HG03571 (cell line): ENCODE measurements at regions not wholly inside any gene's neighbourhood (a gene's known extent, or its start where the extent isn't known, plus 50 kb on each side); places are given as distances from the start of the nearest gene placed in this dataset.
A peak's percentile ranks its signal among the peaks of the same experiment; 100 is the strongest.

Experiments
- ATAC-seq: cut with Tn5 transposase; IDR thresholded peaks from one replicate; pipeline ENCODE4 v1.9.1; 2021; ENCODE audit not compliant: unreplicated experiment

DNA sequence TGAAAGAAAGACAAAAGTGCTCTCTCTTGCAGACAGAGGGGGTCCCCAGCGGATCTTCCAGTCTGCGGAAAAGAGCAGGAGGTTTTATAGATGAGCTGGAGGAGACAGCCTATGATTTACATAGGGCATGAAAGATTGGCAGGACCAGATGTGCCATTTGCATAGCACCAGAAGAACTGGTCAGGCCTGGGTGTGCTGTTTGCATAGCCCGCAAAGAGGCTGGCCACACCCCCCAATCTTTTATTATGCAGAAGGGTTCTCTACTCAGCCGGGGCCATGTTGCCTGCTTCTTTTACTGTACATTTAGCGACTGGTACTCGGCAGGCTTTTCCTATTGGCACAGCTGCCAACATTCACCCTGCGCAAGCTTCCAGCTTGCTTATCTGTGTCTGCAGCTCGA, 317.6 kb downstream of the GALR1 start:
- no peak for ATAC-seq

DNA sequence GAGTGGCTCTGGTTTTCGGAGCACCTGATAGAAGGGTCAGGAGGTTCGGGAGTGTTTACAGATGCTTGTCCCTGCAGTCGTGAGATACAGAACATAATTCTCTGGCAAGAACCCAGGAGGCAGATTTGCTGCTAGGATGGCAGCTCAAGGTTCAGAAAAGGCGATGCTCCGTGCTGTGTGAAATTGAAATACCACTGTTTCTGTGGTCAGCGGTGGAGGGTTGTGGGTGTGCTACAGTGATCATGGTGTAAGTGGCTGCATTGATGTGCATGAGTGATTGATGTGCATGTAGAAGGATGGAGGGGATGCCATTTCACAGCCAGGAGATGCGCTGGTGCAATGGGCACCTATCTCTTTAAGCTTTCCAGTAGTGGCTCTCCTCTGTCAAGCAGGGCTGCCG, 322.1 kb downstream of the GALR1 start:
- no peak for ATAC-seq

DNA sequence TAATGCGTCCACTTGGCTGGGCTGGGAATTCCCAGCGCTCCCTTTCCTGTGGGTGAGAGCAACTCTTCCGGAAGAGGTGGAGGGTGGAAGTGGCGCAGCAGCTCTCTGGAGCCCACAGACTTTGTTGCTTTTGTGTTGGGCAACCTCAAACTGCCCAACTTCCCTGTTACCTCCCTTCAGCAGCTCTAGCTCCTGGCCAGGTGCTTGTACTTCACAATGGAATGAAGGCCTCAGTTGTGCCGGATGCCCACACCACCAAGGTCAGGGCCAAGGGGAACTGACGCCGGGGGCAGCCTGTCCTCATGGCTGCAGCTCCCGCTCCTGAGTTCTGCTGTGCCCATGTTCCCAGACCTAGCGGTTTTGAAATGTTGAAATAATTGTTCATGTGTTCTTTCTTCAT, 322.9 kb downstream of the GALR1 start:
- no peak for ATAC-seq

DNA sequence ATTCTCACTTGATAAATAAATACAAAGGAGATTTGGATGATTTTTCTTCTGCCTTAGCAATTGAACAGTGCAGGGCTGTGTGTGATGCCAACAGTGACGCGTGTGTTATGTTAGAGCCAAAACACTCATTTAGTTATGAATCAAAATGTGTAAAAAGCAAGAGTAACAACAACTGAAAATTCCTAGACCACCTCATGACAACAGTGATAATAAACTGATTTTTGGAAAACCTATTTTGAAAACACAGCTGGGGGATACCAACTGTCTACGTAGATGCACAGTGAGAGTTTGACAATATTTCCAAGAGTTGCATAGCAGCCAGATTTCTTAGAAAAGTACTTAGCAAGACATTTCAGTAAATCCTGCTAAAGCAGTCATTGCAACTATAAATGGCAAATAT, 323.9 kb downstream of the GALR1 start:
- ATAC-seq, result no peak

DNA sequence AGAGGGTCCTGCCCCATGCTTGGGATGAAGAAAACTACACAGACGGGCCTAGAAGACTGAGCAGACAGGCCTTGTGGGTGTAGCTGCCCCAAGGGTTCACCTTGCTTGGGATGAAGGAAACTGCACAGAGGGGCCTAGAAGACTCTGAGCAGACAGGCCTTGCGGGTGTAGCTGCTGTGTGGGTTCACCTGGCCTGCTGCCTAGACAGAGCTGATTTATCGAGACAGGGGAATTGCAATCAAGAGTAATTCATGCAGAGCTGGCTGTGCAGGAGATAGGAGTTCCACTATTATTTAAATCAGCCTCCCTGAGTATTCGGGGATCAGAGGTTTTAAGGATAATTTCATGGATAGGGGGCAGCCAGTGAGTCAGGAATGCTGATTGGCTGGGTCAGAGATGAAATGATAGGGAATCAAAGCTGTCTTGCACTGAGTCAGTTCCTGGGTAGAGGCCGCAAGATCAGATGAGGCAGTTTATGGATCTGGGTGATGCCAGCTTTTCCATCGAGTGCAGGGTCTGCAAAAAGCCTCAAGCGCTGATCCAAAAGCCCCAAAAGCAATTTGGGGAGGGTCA, 341.4 kb downstream of the GALR1 start:
- no peak for ATAC-seq

DNA sequence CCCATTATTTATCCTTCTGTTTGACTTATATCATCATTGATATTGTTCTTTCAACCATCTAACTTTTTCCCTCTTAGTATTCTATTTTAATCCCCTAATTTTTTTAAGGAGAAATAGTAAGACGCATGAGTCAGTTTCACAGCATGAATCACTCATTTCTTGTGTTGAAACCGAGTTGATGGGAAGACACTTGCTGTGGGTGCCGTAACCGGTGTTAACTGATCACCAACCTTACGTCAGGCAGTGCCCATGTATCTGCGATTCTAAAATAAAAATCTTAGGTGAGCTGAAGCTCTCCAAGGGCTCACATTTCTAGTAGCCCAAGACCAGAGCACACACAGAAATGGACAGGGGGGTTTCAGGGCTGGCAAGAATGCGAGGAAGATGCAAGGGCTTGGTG, 348.1 kb downstream of the GALR1 start:
- no peak for ATAC-seq

DNA sequence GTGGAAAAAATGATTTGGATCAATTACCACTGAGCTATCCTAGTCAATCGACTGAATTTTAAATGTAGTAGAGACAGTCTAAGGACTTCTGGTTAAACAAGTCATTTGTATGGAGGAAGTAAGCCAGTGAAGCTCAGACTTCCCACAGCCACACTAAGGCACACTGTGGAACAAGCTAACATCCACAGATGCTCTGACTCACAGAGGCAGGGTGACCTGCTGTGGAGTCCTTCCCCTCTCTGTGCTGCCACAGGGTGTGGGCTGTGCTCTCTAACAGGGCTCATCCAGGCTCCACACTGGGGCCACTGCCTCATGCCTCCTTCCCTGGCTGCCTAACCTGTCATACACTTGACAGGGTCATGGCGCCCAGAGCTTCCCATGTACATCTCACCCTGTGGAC, 351.0 kb downstream of the GALR1 start:
- no peak for ATAC-seq

DNA sequence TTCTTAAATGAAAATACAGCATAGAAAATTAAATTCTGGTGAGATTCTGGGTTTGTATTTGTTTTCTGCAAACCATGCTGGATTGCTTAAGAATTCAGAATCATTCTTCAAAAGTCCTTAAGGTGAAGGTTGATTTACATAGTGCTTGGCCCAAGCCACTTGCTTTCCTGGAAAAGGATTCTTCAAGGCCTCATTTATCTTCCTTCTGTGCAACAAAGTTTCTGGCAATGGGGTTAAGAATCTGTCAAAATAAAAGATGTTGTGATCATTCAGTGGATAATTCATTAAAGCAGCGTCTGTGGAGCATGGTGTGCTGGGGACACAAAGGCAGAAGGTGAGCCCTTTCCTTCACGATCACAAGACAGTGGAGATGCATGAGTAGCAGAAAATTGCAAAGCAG, 351.9 kb downstream of the GALR1 start:
- ATAC-seq, result no peak

DNA sequence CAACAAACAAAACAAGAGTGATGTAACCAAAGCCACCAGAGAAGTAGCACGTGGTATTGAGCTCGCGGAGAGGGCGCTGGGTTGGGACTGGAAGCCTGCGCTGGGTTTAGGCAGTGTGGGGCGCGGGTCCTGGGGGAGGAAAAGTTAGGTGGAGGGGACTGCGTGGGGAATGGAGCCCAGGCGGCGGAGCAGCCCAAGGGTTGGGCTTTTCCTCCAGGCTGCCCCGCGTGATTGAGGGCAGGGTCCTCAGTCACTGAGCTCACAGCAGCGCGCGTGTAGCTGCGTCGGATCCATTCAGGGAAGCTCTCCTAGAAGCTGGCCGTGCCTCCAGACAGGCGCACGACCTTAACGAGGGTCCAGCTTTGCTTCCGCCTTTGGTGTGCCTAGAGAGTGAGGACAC, 357.4 kb downstream of the GALR1 start:
- ATAC-seq, result no peak

DNA sequence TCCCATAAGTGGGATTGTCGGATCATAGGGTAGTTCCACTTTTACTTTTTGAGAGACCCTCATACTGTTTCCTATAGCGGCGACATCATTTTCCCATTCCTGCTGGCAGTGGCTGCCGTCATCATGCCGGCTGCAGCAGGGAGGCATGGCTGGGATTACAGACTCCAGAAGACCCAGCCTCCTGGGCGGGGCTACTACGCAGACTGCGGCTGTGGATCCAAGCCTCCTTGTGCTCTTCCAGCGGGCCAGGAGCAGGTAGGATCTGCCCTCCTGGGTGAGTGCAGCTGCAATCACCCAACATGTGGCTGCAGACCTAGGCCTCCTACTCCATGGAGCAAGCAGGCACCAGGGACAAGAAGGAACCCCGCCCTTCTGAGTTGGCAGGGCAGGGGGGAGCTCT, 359.2 kb downstream of the GALR1 start:
- ATAC-seq, result no peak

DNA sequence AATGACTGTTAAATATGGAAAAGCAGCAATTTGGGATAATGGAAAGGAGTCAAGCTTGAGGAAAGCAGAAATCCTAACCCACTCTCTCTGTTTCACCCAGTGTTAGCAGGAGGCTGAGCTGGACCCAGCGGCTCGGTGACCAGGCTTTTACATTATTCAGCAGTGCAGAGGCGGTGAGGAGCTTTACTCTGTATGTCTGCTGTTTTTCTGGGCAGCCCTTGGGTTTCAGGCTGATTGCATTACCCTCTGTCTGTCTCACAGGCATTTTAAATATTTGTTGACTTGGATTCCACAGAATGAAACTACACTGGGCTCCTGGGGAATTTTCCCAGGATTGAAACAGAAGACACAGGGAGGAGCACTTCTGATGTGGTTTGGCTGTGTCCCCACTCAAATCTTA, 368.0 kb downstream of the GALR1 start:
- no peak for ATAC-seq

DNA sequence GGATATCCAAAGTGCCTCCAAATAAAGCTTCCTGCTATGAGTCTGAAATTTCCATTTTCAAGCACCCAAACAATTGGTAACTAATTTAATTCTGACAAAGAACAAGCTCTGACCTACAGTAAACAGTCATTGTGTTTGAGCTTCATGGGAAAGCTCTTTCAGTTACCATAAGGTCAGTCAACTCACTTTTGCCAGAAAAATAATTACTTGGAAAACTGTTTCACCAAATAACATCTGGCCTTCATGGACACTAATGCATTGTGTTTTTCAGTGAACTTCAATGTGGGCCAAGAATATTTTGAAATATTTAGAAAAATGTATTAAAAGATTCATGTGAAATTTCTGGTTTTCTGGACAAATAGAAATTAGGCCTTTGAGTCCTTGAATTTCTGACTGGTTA, 369.9 kb downstream of the GALR1 start:
- ATAC-seq, result no peak

DNA sequence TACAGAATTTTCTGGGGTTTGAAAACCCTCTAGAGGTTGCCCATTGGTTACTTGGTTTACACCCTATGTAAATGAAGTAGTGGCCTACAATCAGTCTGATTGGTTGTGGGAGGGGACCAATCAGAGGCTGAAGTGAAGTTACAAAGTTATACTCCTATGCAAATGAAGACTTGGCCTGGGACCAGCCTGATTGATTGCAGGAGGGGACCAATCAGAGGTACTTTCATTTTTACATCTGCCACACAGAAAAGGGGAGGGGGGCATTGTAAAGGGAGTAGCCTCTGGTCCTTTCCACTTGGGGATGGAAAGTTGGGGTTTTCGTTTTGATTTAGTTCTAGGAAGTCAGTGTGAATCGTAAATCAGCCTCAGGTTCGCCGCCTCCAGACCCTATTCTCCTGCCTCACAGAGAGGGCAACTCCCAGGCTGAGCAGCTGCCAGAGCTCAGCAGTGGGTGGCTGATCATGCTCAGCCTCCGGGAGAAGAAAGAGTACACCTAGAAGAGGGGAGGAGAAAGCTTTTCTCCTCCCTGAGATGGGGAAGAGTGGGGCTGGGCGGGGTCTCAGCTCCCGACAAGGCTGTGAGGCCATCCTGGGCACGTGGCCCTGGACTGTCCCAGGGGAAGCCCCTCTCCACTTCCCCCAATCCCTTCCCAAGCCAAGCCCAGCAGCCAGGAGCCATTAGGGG, 372.5 kb downstream of the GALR1 start:
- ATAC-seq, result no peak

DNA sequence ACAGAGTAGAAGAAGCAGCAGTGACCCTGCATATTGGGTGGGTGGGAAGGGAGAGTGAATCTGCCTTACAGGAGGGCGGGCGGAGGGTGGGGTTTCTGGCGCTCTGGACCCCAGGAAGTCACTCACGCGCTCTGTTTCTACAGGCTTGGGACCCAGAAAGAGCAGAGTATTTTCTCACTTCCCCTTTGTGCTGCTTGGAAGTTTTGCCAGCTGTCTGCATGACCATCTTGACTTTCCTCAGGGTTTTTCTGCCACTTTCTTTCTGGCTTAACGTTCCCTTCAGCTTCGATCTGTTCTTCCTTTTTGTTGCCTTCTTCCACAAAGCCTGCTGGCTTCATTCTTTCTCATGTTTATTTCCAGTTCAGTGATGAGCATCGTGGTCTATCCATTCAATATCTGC, 383.1 kb downstream of the GALR1 start:
- ATAC-seq, result no peak

DNA sequence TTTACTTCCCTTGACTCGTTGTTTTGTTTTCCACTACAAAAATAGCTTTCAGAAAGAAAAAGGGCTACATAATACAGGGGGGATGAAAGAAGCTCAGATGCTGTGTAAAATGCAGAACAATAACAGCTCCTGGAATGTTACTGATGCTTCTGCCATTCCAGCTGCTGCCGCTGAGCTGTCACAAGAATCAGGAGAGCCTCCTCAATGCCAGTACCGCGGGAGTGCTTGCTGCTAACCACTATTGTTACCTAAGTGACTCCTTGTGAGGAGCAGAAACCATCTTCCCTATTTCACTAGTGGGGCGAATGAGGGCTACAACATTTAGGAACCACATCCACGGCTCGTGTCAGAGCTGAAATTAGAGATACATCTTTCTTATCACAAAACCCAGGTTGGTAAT, 384.8 kb downstream of the GALR1 start:
- ATAC-seq, result no peak

DNA sequence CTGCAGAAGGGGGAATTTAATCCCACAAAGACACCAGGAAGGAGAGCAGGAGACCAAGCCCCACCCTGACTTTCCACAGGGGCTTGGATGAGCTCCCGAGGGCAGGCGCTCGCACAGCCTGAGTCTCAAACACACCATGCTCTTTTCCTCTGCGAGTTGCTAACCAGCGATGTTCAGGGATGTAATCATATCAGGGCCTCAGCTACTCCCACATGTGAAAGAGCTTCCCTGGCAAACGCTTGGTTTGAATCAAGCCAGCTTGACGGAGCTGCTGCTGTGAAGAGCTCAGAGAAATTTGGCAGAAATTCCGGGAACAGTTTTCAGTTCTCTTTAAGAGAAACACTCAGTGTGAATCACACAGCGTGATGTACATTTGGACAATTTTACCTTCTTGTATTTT, 385.8 kb downstream of the GALR1 start:
- ATAC-seq, result no peak

DNA sequence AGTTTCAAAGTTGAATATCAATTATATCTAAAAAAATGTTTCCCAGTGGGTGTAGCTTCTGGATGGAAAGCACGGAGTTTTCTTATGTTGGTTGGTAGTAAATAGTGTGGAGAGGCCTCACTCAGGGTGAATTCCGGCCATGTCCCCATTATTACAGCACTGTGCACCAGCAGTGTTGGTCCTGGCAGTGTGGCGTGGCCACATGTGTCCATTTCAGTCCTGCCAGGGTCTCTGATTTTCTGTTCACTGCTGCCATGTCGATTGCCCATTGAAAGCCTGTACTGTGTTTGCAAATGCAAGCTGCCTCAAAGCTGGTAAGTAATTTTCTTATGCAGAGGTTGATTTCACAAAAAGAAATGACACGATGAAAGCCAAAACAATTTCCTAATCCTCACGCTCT, 386.2 kb downstream of the GALR1 start:
- no peak for ATAC-seq

DNA sequence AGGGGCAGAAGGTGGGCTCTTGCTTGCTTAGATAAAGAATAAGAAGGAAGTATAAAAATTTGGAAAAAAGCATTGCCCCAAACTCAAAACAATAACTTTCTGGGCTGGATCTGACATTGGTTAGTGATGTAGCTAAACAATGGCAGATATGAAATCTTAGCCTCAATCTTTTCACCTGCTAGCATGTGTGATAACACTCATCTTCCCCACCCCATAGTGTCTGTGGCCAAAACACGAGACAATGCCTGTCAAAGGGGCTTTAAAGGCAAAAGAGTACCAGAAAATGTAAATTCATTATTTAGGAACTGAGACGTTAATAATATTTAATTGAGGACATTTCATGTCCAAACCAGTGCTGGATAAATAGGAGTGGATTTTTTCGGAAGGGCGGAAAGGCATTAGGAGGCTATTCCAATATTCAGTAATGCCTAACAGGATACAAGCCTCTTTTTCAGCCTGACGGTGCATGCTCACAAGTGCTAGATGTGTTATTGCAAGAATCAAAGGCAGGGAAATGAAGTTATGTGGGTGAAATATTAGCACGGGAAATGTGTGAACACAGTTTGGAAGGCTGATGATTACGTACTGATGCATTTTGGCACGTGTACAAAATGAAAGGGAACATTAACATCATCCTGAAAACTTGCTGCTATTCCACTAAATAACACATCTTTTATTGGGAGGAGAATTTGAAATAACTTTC, 395.7 kb downstream of the GALR1 start:
- no peak for ATAC-seq

DNA sequence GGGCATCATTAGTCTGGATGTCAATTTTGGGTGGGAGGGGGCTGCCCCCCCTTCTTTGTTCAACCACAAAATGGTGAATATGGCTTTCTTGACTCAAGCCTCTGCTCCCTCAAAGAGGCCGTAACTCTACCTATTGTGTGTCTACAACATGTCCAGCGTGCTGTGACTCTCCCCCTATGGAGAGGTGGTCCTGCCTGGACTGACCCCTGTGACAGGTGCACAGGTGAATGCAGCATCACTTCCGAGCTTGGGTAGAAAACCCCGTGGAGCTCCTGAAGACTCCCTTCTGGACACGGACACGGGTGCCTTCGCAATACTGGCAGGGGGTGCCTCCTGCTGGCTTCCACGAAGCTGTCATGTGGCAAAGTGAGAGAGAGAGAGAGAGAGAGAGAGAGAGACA, 397.8 kb downstream of the GALR1 start:
- ATAC-seq, result no peak

DNA sequence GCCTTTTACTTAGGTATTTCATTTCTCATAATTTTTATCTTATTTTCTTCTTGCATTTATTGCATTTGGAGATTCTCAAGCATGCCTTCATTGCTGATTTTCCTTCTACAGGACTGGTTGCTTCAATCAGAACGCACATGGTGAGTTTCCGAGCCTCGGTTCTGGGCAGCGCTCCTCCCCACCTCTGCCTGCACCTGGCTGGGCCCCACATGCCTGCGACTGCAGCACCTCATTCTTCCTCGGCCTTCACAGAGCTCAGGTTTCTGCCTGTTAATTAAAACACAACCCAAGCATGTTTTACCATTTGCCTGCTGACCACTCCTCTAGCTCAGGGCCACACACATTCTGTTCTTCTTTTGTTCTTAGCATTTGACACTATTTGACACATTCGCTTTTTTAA, 398.8 kb downstream of the GALR1 start:
- no peak for ATAC-seq

DNA sequence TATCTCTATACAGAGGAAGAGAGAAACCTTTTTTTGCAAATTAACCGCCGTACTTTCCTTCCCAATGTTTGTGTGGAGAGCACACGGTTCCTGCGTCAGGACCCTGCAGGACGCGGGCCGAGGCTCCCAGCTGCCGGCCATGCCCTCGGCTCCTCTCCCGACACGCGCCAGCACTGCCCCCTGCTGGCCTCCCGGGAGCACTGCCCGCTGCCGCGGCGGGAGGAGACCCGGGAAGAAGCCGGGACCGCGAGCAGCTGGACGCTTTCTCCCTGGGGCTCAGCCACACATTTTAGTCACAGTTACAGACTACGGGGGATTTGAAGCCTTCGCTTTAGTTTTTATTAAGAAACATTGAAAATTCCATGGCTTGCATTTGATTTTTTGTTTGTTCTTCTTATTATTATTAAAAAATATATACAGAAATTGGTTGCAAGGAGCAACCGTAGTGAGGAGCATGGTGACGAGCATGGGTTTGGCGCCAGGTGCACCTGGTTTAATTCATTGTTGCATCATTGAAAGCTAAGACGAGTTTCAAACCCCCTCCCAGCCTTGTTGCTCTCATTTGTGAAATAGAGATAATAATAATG, 401.2 kb downstream of the GALR1 start:
- ATAC-seq, result peak; percentile 79

DNA sequence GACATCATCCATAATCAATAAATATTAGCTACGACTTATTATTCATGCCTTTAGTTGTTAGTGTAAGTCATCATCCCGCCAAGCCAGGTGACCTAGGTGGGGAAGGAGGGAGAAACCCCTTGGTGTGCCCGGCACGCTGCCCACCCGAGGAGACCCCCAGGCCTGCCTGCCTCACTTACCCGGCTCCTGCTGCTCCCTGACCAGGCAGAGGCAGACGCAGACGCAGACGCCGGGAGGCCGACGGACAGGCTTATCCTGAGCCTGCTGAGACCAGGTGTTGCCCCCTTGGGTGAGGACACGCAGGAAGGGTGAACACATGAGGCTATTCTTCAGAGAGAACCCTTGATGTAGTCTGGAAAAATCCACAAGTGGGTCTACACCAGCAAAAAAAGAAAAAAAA, 401.8 kb downstream of the GALR1 start:
- ATAC-seq, result no peak
